WERI-Rb-1 (cell line): ENCODE measurements at regions not wholly inside any gene's neighbourhood (a gene's known extent, or its start where the extent isn't known, plus 50 kb on each side); places are given as distances from the start of the nearest gene placed in this dataset.
"Not testable (repeated sequence)": the region's sequence is repeated elsewhere in the genome, so short reads cannot be mapped to it uniquely, and the experiment has no call there.

Experiments
- DNase-seq: peaks from one replicate; pipeline ENCODE4 v3.0.0-alpha.2; 2020
- H3K27ac ChIP-seq: fragments of 250-450 bp; sonication (Bioruptor Pico); 2 replicates; pipeline ENCODE4 v1.5.1; 2020; ENCODE audit warnings: mild to moderate bottlenecking, moderate library complexity
- H3K27me3 ChIP-seq: fragments of 250-450 bp; sonication (Bioruptor Pico); 2 replicates; pipeline ENCODE4 v1.5.1; 2021; ENCODE audit warnings: mild to moderate bottlenecking, low read depth, moderate library complexity; ENCODE audit not compliant: insufficient read depth, severe bottlenecking
- H3K36me3 ChIP-seq: fragments of 250-450 bp; sonication (Bioruptor Pico); 2 replicates; pipeline ENCODE4 v1.5.1; 2020; ENCODE audit warnings: mild to moderate bottlenecking, moderate library complexity
- H3K4me3 ChIP-seq: 2 replicates; pipeline ENCODE4 v1.5.1; 2011; ENCODE audit warnings: low read depth, mild to moderate bottlenecking, control low read depth, low read length
- H3K9me3 ChIP-seq: fragments of 250-450 bp; sonication (Bioruptor Pico); 2 replicates; pipeline ENCODE4 v1.5.1; 2021; ENCODE audit warnings: mild to moderate bottlenecking, moderate library complexity; ENCODE audit not compliant: severe bottlenecking
- TF ChIP-seq, protein P1 (sequence below): IDR thresholded peaks from 2 replicates; pipeline ENCODE4 v1.5.1; 2011; ENCODE audit warnings: low read depth, mild to moderate bottlenecking, control low read depth, inconsistent platforms, low read length

- DNase-seq = no peak
- no peak overlapping the region for H3K4me3 ChIP-seq
- H3K27ac ChIP-seq = no peak overlapping the region
- TF ChIP-seq, protein P1, sequence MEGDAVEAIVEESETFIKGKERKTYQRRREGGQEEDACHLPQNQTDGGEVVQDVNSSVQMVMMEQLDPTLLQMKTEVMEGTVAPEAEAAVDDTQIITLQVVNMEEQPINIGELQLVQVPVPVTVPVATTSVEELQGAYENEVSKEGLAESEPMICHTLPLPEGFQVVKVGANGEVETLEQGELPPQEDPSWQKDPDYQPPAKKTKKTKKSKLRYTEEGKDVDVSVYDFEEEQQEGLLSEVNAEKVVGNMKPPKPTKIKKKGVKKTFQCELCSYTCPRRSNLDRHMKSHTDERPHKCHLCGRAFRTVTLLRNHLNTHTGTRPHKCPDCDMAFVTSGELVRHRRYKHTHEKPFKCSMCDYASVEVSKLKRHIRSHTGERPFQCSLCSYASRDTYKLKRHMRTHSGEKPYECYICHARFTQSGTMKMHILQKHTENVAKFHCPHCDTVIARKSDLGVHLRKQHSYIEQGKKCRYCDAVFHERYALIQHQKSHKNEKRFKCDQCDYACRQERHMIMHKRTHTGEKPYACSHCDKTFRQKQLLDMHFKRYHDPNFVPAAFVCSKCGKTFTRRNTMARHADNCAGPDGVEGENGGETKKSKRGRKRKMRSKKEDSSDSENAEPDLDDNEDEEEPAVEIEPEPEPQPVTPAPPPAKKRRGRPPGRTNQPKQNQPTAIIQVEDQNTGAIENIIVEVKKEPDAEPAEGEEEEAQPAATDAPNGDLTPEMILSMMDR = no peak
- H3K9me3 ChIP-seq = no peaks in the 10 kb centered on the region
- no peaks in the 10 kb centered on the region for H3K27me3 ChIP-seq
- H3K36me3 ChIP-seq = no peaks in the 10 kb centered on the region
Measured at GRCh38 chr2:224098481-224099230, 59.6 kb upstream of the SERPINE2 start.

DNA sequence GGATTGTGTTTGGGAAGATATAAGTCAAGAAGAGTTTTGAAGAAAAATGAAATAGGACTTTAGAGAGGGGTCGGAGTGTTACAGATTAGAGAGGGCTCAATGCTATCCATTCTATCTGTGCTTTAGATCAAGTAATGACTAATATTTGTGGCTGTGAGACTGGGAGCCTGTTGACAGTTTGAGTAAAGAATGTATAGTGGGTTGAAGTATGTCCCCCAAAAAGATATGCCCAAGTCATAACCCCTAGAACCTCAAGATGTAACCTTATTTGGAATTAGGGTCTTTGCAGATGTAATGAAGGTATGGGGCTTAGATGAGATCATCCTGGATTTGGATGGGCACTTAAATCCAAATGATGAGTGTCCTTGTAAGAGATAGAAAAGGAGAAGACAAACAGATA is 55.3 kb upstream of the SERPINE2 start:
- DNase-seq = no peak
- H3K9me3 ChIP-seq = no peaks in the 10 kb centered on the region
- H3K4me3 ChIP-seq = no peak overlapping the region
- TF ChIP-seq, protein P1 = no peak
- no peak overlapping the region for H3K27ac ChIP-seq
- no peaks in the 10 kb centered on the region for H3K27me3 ChIP-seq
- H3K36me3 ChIP-seq = no peaks in the 10 kb centered on the region

GRCh38 chr2:224091671-224092070 is 52.6 kb upstream of the SERPINE2 start:
- H3K36me3 ChIP-seq, H3K27me3 ChIP-seq, H3K27ac ChIP-seq, H3K4me3 ChIP-seq, H3K9me3 ChIP-seq: not testable (repeated sequence)
- DNase-seq = peak; percentile 62

GRCh38 chr2:224089606-224090005 is 50.5 kb upstream of the SERPINE2 start:
- DNase-seq, H3K36me3 ChIP-seq, H3K4me3 ChIP-seq, H3K27me3 ChIP-seq, H3K9me3 ChIP-seq, H3K27ac ChIP-seq: not testable (repeated sequence)
